BLaER1 (cell line): ENCODE measurements at regions not wholly inside any gene's neighbourhood (a gene's known extent, or its start where the extent isn't known, plus 50 kb on each side); places are given as distances from the start of the nearest gene placed in this dataset.
A peak's percentile ranks its signal among the peaks of the same experiment; 100 is the strongest.

Source experiments
- H3K27ac ChIP-seq: shearing (Covaris generic); formaldehyde crosslinking; 2 replicates; pipeline ENCODE4 v1.8.1; 2022
- H3K27me3 ChIP-seq: shearing (Covaris generic); formaldehyde crosslinking; 2 replicates; pipeline ENCODE4 v1.8.1; 2022
- H3K36me3 ChIP-seq: shearing (Covaris generic); formaldehyde crosslinking; 2 replicates; pipeline ENCODE4 v1.8.1; 2022
- H3K4me1 ChIP-seq: shearing (Covaris generic); formaldehyde crosslinking; 2 replicates; pipeline ENCODE4 v1.8.1; 2022
- H3K4me2 ChIP-seq: shearing (Covaris generic); formaldehyde crosslinking; 2 replicates; pipeline ENCODE4 v1.8.1; 2022
- H3K4me3 ChIP-seq: shearing (Covaris generic); formaldehyde crosslinking; 2 replicates; pipeline ENCODE4 v1.8.1; 2022
- H3K9ac ChIP-seq: shearing (Covaris generic); formaldehyde crosslinking; 2 replicates; pipeline ENCODE4 v1.8.1; 2022
- H3K9me3 ChIP-seq: shearing (Covaris generic); formaldehyde crosslinking; 2 replicates; pipeline ENCODE4 v1.8.1; 2022
- H4K20me1 ChIP-seq: shearing (Covaris generic); formaldehyde crosslinking; 2 replicates; pipeline ENCODE4 v1.8.1; 2022
- Cebpa-rat ChIP-seq: shearing (Covaris generic); IDR thresholded peaks from 2 replicates; pipeline ENCODE4 v1.8.1; 2022

- H4K20me1 ChIP-seq, result no peaks in the 10 kb centered on the region
- no peak overlapping the region for H3K9ac ChIP-seq
- H3K4me2 ChIP-seq, result no peak overlapping the region
- no peaks in the 10 kb centered on the region for H3K27me3 ChIP-seq
- no peak overlapping the region for H3K27ac ChIP-seq
- H3K36me3 ChIP-seq, result no peaks in the 10 kb centered on the region
- TF ChIP-seq Cebpa-rat, result no peak
- H3K4me3 ChIP-seq, result no peak overlapping the region
- H3K9me3 ChIP-seq, result no peaks in the 10 kb centered on the region
- no peaks in the 10 kb centered on the region for H3K4me1 ChIP-seq
Measured at GRCh38 chr13:89678466-89679121, 1668.9 kb upstream of the MIR17HG start.

- no peak for TF ChIP-seq Cebpa-rat
Measured at GRCh38 chr13:89684896-89685295, 1662.6 kb upstream of the MIR17HG start.

GRCh38 chr13:89686171-89686570 is 1661.3 kb upstream of the MIR17HG start:
- Histone ChIP-seq H4K20me1 (no peaks in the 10 kb centered on the region), H3K27me3 (no peaks in the 10 kb centered on the region), H3K9ac (no peak overlapping the region), H3K9me3 (no peaks in the 10 kb centered on the region), H3K27ac (no peak overlapping the region), H3K36me3 (no peaks in the 10 kb centered on the region), H3K4me2 (no peak overlapping the region), H3K4me1 (peaks cover 5% of the 10 kb centered on the region), H3K4me3 (no peak overlapping the region)
- TF ChIP-seq Cebpa-rat, result no peak

More at GRCh38 chr13:89684896-89685295, 1662.6 kb upstream of the MIR17HG start:
- H3K4me3 ChIP-seq, result no peak overlapping the region
- H3K36me3 ChIP-seq, result no peaks in the 10 kb centered on the region
- no peak overlapping the region for H3K9ac ChIP-seq
- H4K20me1 ChIP-seq, result no peaks in the 10 kb centered on the region
- no peaks in the 10 kb centered on the region for H3K9me3 ChIP-seq
- H3K27me3 ChIP-seq, result no peaks in the 10 kb centered on the region
- peaks cover 5% of the 10 kb centered on the region for H3K4me1 ChIP-seq
- H3K27ac ChIP-seq, result no peak overlapping the region
- no peak overlapping the region for H3K4me2 ChIP-seq

GRCh38 chr13:89687066-89687465 is 1660.4 kb upstream of the MIR17HG start:
- H4K20me1 ChIP-seq, result no peaks in the 10 kb centered on the region
- H3K36me3 ChIP-seq, result no peaks in the 10 kb centered on the region
- peak; percentile 52; the same call in 1 of the 2 replicates for TF ChIP-seq Cebpa-rat
- H3K4me3 ChIP-seq, result no peak overlapping the region
- H3K9me3 ChIP-seq, result no peaks in the 10 kb centered on the region
- no peak overlapping the region for H3K9ac ChIP-seq
- no peaks in the 10 kb centered on the region for H3K27me3 ChIP-seq
- H3K4me1 ChIP-seq, result peaks cover 5% of the 10 kb centered on the region
- H3K27ac ChIP-seq, result no peak overlapping the region
- H3K4me2 ChIP-seq, result no peak overlapping the region

GRCh38 chr13:89688918-89689317 is 1658.6 kb upstream of the MIR17HG start:
- Histone ChIP-seq H3K4me3 (no peak overlapping the region), H3K4me2 (no peak overlapping the region), H3K4me1 (peaks cover 14% of the 10 kb centered on the region), H3K27me3 (no peaks in the 10 kb centered on the region), H3K9ac (no peak overlapping the region), H3K9me3 (no peaks in the 10 kb centered on the region), H3K36me3 (no peaks in the 10 kb centered on the region), H3K27ac (no peak overlapping the region), H4K20me1 (no peaks in the 10 kb centered on the region)
- no peak for TF ChIP-seq Cebpa-rat

GRCh38 chr13:89694451-89694850 is 1653.0 kb upstream of the MIR17HG start:
- H3K27ac ChIP-seq, result no peak overlapping the region
- no peak overlapping the region for H3K4me2 ChIP-seq
- no peaks in the 10 kb centered on the region for H3K36me3 ChIP-seq
- H3K9me3 ChIP-seq, result no peaks in the 10 kb centered on the region
- peaks cover 8% of the 10 kb centered on the region for H3K4me1 ChIP-seq
- H3K27me3 ChIP-seq, result no peaks in the 10 kb centered on the region
- H3K9ac ChIP-seq, result no peak overlapping the region
- no peaks in the 10 kb centered on the region for H4K20me1 ChIP-seq
- TF ChIP-seq Cebpa-rat, result no peak
- no peak overlapping the region for H3K4me3 ChIP-seq

- H3K9me3 ChIP-seq, result no peaks in the 10 kb centered on the region
- no peaks in the 10 kb centered on the region for H4K20me1 ChIP-seq
- H3K4me3 ChIP-seq, result no peak overlapping the region
- no peak for TF ChIP-seq Cebpa-rat
- H3K4me1 ChIP-seq, result peaks cover 8% of the 10 kb centered on the region
- no peak overlapping the region for H3K27ac ChIP-seq
- H3K9ac ChIP-seq, result no peak overlapping the region
- no peaks in the 10 kb centered on the region for H3K27me3 ChIP-seq
- H3K36me3 ChIP-seq, result no peaks in the 10 kb centered on the region
- H3K4me2 ChIP-seq, result no peak overlapping the region
Measured at GRCh38 chr13:89695343-89696257, 1651.9 kb upstream of the MIR17HG start.

- no peak overlapping the region for H3K9ac ChIP-seq
- no peaks in the 10 kb centered on the region for H4K20me1 ChIP-seq
- H3K27ac ChIP-seq, result no peak overlapping the region
- no peaks in the 10 kb centered on the region for H3K9me3 ChIP-seq
- no peaks in the 10 kb centered on the region for H3K36me3 ChIP-seq
- no peak overlapping the region for H3K4me2 ChIP-seq
- no peak overlapping the region for H3K4me3 ChIP-seq
- TF ChIP-seq Cebpa-rat, result no peak
- H3K4me1 ChIP-seq, result no peaks in the 10 kb centered on the region
- no peaks in the 10 kb centered on the region for H3K27me3 ChIP-seq
Measured at GRCh38 chr13:89701913-89702312, 1645.6 kb upstream of the MIR17HG start.

- Histone ChIP-seq H4K20me1 (no peaks in the 10 kb centered on the region), H3K27me3 (no peaks in the 10 kb centered on the region), H3K4me3 (no peak overlapping the region), H3K36me3 (no peaks in the 10 kb centered on the region), H3K4me1 (no peaks in the 10 kb centered on the region), H3K27ac (no peak overlapping the region), H3K4me2 (no peak overlapping the region), H3K9ac (no peak overlapping the region), H3K9me3 (no peaks in the 10 kb centered on the region)
- TF ChIP-seq Cebpa-rat, result no peak
Measured at GRCh38 chr13:89704040-89704439, 1643.4 kb upstream of the MIR17HG start.

GRCh38 chr13:89708013-89708412 is 1639.5 kb upstream of the MIR17HG start:
- TF ChIP-seq Cebpa-rat, result no peak
- no peaks in the 10 kb centered on the region for H3K27me3 ChIP-seq

More at GRCh38 chr13:89708013-89708412, 1639.5 kb upstream of the MIR17HG start:
- H3K27ac ChIP-seq, result no peak overlapping the region
- no peaks in the 10 kb centered on the region for H3K9me3 ChIP-seq
- H3K4me1 ChIP-seq, result no peaks in the 10 kb centered on the region
- H3K4me2 ChIP-seq, result no peak overlapping the region
- no peaks in the 10 kb centered on the region for H3K36me3 ChIP-seq
- H3K4me3 ChIP-seq, result no peak overlapping the region
- H4K20me1 ChIP-seq, result no peaks in the 10 kb centered on the region
- H3K9ac ChIP-seq, result no peak overlapping the region
